Suprapubic skin (tissue), 4 donors: ENCODE measurements at regions not wholly inside any gene's neighbourhood (a gene's known extent, or its start where the extent isn't known, plus 50 kb on each side); places are given as distances from the start of the nearest gene placed in this dataset.

Experiments used
- DNase-seq, 2 donors: peaks; one replicate each; pipeline ENCODE4 v3.0.0-alpha.2; 2019; ENCODE audit warnings: low spot score in 2 of 2
- H3K27ac ChIP-seq: fragments of 200-600 bp; sonication (generic); one replicate; pipeline ENCODE4 v1.5.1; 2019
- H3K27me3 ChIP-seq: fragments of 200-600 bp; sonication (generic); one replicate; pipeline ENCODE4 v1.5.1; 2019
- H3K36me3 ChIP-seq: fragments of 200-600 bp; sonication (generic); one replicate; pipeline ENCODE4 v1.5.1; 2019
- H3K4me1 ChIP-seq: fragments of 200-600 bp; sonication (generic); one replicate; pipeline ENCODE4 v1.5.1; 2019
- H3K4me3 ChIP-seq: fragments of 200-600 bp; sonication (generic); one replicate; pipeline ENCODE4 v1.5.1; 2019; ENCODE audit warnings: mild to moderate bottlenecking
- H3K9me3 ChIP-seq: fragments of 200-600 bp; sonication (generic); one replicate; pipeline ENCODE4 v1.5.1; 2019
- EP300 ChIP-seq: sonication (generic); formaldehyde crosslinking; IDR thresholded peaks from one replicate; pipeline ENCODE4 v1.6.1; 2017; ENCODE audit warnings: antibody characterized with exemption
- POLR2A ChIP-seq, 2 donors: fragments of 450-650 bp; IDR thresholded peaks; one replicate each; pipeline ENCODE4 v1.6.1; 2017; ENCODE audit warnings: antibody characterized with exemption in 2 of 2, mild to moderate bottlenecking in 2 of 2, moderate library complexity in 2 of 2
- POLR2AphosphoS5 ChIP-seq, 3 donors: sonication (generic); formaldehyde crosslinking; IDR thresholded peaks; one replicate each; pipeline ENCODE4 v1.6.1; 2017; ENCODE audit warnings: antibody characterized with exemption in 3 of 3
- WGBS: methylation state at CpG from one replicate; pipeline ENCODE4 v1.1.5; 2018; 5-methylcytosine and 5-hydroxymethylcytosine counted together
- TF ChIP-seq, protein P1 (sequence below), 2 donors: fragments of 200-600 bp in 1 of 2; fragments of 450-650 bp in 1 of 2; sonication (generic) in 1 of 2; IDR thresholded peaks; one replicate each; pipeline ENCODE4 v1.5.1; 2016 to 2019; ENCODE audit warnings: antibody characterized with exemption in 2 of 2, mild to moderate bottlenecking in 1 of 2, moderate library complexity in 1 of 2

DNA sequence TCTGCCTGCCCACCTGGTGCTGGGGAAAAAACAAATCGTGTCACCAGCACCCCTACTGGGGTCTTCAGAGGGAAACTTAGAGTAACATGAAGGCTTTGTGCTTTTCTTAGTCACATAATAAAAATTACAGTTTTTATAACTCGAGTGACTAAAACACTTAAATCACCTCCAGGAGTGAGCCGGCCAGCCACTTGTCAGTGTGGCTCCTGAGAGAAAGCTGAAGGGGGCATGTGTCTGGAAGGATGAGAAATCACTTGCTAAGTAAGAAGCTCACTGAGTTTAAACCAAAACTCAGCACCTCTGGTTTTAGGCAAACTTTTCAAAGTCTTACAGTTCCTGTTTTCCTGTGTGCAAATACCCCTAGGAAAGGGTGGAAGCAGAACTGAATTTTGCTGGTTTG, 372.2 kb downstream of the CDH26 start:
- Histone ChIP-seq H3K27me3 (no peaks in the 10 kb centered on the region), H3K4me3 (no peak overlapping the region), H3K9me3 (no peaks in the 10 kb centered on the region), H3K4me1 (no peaks in the 10 kb centered on the region), H3K27ac (no peak overlapping the region), H3K36me3 (no peaks in the 10 kb centered on the region)
- no peak for DNase-seq
- no peak for TF ChIP-seq POLR2AphosphoS5 (IDR thresholded peaks at IDR 0.05)
- TF ChIP-seq POLR2A (IDR thresholded peaks at IDR 0.05), result no peak
- no peak for TF ChIP-seq EP300
- TF ChIP-seq, protein P1, sequence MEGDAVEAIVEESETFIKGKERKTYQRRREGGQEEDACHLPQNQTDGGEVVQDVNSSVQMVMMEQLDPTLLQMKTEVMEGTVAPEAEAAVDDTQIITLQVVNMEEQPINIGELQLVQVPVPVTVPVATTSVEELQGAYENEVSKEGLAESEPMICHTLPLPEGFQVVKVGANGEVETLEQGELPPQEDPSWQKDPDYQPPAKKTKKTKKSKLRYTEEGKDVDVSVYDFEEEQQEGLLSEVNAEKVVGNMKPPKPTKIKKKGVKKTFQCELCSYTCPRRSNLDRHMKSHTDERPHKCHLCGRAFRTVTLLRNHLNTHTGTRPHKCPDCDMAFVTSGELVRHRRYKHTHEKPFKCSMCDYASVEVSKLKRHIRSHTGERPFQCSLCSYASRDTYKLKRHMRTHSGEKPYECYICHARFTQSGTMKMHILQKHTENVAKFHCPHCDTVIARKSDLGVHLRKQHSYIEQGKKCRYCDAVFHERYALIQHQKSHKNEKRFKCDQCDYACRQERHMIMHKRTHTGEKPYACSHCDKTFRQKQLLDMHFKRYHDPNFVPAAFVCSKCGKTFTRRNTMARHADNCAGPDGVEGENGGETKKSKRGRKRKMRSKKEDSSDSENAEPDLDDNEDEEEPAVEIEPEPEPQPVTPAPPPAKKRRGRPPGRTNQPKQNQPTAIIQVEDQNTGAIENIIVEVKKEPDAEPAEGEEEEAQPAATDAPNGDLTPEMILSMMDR (IDR thresholded peaks at IDR 0.05), result no peak
- WGBS, result 48% methylated on average over 3 of the region's 3 CpGs

DNA sequence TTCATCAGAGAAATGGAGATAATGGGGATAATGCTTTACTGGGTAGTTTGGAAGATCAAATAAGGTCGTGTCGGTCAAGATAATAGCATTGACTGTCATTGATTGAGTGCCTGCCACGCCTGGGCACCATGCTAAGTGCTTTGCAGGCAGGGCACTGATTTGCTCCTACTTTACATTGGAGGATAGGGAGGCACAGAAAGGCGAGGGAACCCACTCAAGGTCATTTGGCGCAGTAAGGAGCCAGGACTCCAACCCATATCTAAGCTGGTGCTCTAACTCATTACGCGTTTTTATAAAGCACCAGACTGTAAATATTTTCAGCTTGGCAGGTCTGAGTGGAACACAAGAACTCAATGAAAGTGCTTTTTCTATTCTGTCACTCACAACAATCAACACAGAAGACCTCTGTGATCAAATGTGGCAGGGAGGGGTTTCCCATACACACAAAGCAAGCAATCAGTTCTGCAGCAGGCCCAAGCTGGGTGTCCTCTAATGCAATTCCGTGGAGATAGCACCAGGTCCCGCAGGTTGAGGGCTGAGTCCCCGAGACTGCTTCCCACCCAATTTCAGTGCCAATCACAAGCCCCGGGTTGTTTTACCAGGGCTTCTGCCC, 373.6 kb downstream of the CDH26 start:
- Histone ChIP-seq H3K27me3 (no peaks in the 10 kb centered on the region), H3K4me3 (no peak overlapping the region), H3K36me3 (no peaks in the 10 kb centered on the region), H3K27ac (no peak overlapping the region), H3K9me3 (no peaks in the 10 kb centered on the region), H3K4me1 (no peaks in the 10 kb centered on the region)
- 90% methylated on average over 11 of the region's 11 CpGs for WGBS
- no peak for DNase-seq
- TF ChIP-seq POLR2A (IDR thresholded peaks at IDR 0.05), result no peak
- TF ChIP-seq EP300, result no peak
- no peak for TF ChIP-seq POLR2AphosphoS5 (IDR thresholded peaks at IDR 0.05)
- TF ChIP-seq, protein P1 (IDR thresholded peaks at IDR 0.05), result no peak

DNA sequence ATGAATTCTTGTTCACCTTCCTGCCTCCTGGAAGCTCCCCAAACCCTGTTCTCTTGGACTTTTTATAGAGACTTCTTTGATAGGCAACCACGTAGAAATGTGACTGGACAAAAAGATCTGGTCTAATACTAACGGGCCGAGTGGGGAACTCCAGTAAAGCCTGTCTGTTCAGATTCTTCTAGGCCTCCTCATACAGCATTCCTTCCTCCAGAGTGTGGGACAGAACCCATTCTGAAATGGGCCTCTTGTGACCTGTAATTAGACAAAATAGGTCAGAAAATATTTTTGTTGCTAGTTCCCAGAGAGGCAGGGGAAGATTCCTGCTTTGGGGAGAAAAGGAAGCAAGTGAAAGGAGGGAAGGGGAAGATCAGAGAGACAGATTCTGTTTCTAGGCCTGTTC, 374.3 kb downstream of the CDH26 start:
- H3K27ac ChIP-seq, result no peak overlapping the region
- TF ChIP-seq POLR2AphosphoS5 (IDR thresholded peaks at IDR 0.05), result no peak
- no peak for TF ChIP-seq EP300
- TF ChIP-seq, protein P1 (IDR thresholded peaks at IDR 0.05), result no peak
- no peak for TF ChIP-seq POLR2A (IDR thresholded peaks at IDR 0.05)
- DNase-seq, result no peak
- no peaks in the 10 kb centered on the region for H3K9me3 ChIP-seq
- no peaks in the 10 kb centered on the region for H3K36me3 ChIP-seq
- no peaks in the 10 kb centered on the region for H3K4me1 ChIP-seq
- H3K4me3 ChIP-seq, result no peak overlapping the region
- 40% methylated on average over 3 of the region's 3 CpGs for WGBS
- no peaks in the 10 kb centered on the region for H3K27me3 ChIP-seq

DNA sequence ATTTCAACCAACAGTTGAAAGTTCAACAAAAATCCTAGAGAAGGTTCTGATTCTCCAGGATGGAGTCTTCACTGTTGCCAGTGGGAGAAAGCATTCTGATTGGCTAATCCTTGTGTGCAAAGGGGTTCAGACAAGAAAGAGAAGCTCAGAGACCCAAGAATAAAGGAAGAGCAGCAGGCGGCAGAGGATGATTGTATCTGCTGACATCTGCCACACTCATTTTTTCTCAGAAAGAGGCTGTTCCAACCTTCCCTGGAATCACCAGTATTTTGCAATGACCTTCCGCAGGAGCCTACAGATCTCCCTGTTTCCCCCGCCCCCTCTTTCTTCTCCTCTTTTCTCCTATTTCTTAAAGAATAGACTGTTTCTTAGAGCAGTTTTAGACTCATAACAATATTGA, 376.7 kb downstream of the CDH26 start:
- Histone ChIP-seq H3K9me3 (no peaks in the 10 kb centered on the region), H3K4me1 (no peaks in the 10 kb centered on the region), H3K36me3 (no peaks in the 10 kb centered on the region), H3K27ac (no peak overlapping the region), H3K4me3 (no peak overlapping the region), H3K27me3 (no peaks in the 10 kb centered on the region)
- TF ChIP-seq POLR2A (IDR thresholded peaks at IDR 0.05) (no peak), EP300 (no peak), POLR2AphosphoS5 (IDR thresholded peaks at IDR 0.05) (no peak)
- TF ChIP-seq, protein P1 (IDR thresholded peaks at IDR 0.05), result no peak
- DNase-seq, result no peak
- 89% methylated on average over 3 of the region's 3 CpGs for whole genome bisulfite sequencing

DNA sequence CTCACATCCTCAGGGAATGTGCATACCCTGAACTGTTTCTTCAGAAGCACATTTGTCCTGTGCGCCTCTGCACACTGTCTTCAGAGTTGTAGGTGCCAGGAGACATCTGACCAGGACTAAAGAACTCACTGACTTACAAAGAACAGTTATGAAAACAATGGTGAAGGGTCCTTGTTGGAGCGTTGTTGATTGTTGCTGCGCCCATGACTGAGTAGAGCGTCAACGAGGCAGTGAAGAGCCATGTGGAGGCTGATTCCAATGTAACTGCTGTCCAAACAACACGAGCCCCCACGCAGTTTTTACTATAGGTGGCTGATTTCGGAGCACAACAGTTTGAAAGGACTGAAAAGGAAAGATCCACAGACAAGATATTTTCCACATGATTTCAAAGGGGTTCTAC, 380.3 kb downstream of the CDH26 start:
- WGBS, result 89% methylated on average over 8 of the region's 8 CpGs
- H3K36me3 ChIP-seq, result no peaks in the 10 kb centered on the region
- no peak for DNase-seq
- no peaks in the 10 kb centered on the region for H3K4me1 ChIP-seq
- no peak overlapping the region for H3K27ac ChIP-seq
- no peaks in the 10 kb centered on the region for H3K27me3 ChIP-seq
- no peak for TF ChIP-seq POLR2A (IDR thresholded peaks at IDR 0.05)
- TF ChIP-seq POLR2AphosphoS5 (IDR thresholded peaks at IDR 0.05), result no peak
- TF ChIP-seq, protein P1 (IDR thresholded peaks at IDR 0.05), result no peak
- TF ChIP-seq EP300, result no peak
- H3K9me3 ChIP-seq, result no peaks in the 10 kb centered on the region
- no peak overlapping the region for H3K4me3 ChIP-seq
